22Rv1 (cell line): ENCODE measurements at regions not wholly inside any gene's neighbourhood (a gene's known extent, or its start where the extent isn't known, plus 50 kb on each side); places are given as distances from the start of the nearest gene placed in this dataset.

Experiments
- ZFX ChIP-seq: fragments of 450-650 bp; IDR thresholded peaks from 2 replicates; pipeline ENCODE4 v1.6.1; 2017; ENCODE audit warnings: antibody characterized with exemption, borderline replicate concordance
- TF ChIP-seq, protein P1 (sequence below): fragments of 450-650 bp; IDR thresholded peaks from 2 replicates; pipeline ENCODE4 v1.5.1; 2017; ENCODE audit warnings: mild to moderate bottlenecking

DNA sequence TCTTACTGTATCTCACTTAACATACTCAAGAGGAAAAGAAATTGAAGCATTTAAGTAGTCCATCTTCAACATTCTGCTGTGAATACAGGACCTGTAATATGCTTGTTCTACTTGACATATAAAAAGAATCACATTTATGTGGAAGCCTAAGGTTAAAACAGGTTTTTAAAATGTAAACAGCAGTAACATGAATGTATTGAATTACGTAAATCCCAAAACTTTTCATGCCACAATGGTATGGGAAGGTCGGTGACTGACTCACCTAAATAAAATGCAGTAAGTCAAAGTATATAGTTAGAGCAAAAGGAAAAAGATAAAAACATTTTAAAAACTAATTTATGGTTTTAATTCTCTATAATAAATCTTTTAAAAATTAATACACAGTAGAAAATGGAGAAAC lies 115.7 kb upstream of the TJP1 start:
- TF ChIP-seq, protein P1, sequence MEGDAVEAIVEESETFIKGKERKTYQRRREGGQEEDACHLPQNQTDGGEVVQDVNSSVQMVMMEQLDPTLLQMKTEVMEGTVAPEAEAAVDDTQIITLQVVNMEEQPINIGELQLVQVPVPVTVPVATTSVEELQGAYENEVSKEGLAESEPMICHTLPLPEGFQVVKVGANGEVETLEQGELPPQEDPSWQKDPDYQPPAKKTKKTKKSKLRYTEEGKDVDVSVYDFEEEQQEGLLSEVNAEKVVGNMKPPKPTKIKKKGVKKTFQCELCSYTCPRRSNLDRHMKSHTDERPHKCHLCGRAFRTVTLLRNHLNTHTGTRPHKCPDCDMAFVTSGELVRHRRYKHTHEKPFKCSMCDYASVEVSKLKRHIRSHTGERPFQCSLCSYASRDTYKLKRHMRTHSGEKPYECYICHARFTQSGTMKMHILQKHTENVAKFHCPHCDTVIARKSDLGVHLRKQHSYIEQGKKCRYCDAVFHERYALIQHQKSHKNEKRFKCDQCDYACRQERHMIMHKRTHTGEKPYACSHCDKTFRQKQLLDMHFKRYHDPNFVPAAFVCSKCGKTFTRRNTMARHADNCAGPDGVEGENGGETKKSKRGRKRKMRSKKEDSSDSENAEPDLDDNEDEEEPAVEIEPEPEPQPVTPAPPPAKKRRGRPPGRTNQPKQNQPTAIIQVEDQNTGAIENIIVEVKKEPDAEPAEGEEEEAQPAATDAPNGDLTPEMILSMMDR: no peak
- no peak for TF ChIP-seq ZFX
